WTC11 (cell line): ENCODE measurements at regions not wholly inside any gene's neighbourhood (a gene's known extent, or its start where the extent isn't known, plus 50 kb on each side); places are given as distances from the start of the nearest gene placed in this dataset.

ENCODE experiments used
- ATAC-seq: fragments of 200-7000 bp; cut with Tn5 transposase; 2 replicates; pipeline ENCODE4 v1.10.0; 2021; ENCODE audit warnings: mild to moderate bottlenecking, moderate library complexity
- CTCF ChIA-PET: fragments of 300-600 bp; sonication (Branson Sonifier 250); formaldehyde crosslinking; loops from one replicate; lab custom pipeline; 2021; ENCODE audit warnings: antibody characterized with exemption; lab: Charles Lee
- POLR2A ChIA-PET: fragments of 350-600 bp; sonication (Branson Sonifier 250); formaldehyde crosslinking; loops from one replicate; lab custom pipeline; 2021; ENCODE audit warnings: antibody characterized with exemption; lab: Charles Lee
- DNase-seq: peaks from one replicate; pipeline ENCODE4 v3.0.0; 2021; ENCODE audit warnings: low spot score
- H3K27ac Mint-ChIP-seq: 2 replicates; pipeline ENCODE4 v1.8.0; 2021; ENCODE audit warnings: mixed read lengths
- H3K27me3 Mint-ChIP-seq: 2 replicates; pipeline ENCODE4 v1.8.0; 2021; ENCODE audit warnings: low read depth, mild to moderate bottlenecking, moderate library complexity, mixed read lengths
- H3K36me3 Mint-ChIP-seq: 2 replicates; pipeline ENCODE4 v1.8.0; 2021; ENCODE audit warnings: mixed read lengths
- H3K4me1 Mint-ChIP-seq: 2 replicates; pipeline ENCODE4 v1.8.0; 2022; ENCODE audit warnings: mixed read lengths
- H3K4me3 Mint-ChIP-seq: 2 replicates; pipeline ENCODE4 v1.8.0; 2021; ENCODE audit warnings: mild to moderate bottlenecking, moderate library complexity, mixed read lengths
- H3K9me3 Mint-ChIP-seq: 2 replicates; pipeline ENCODE4 v1.8.0; 2021; ENCODE audit warnings: mixed read lengths
- AFF4 ChIP-seq: sonication (generic); formaldehyde crosslinking; IDR thresholded peaks from 2 replicates; pipeline ENCODE4 v1.8.1; 2023; ENCODE audit warnings: mild to moderate bottlenecking, missing genetic modification reagents, borderline replicate concordance
- ATF1 ChIP-seq: sonication (generic); formaldehyde crosslinking; IDR thresholded peaks from 2 replicates; pipeline ENCODE4 v1.8.1; 2023; ENCODE audit warnings: mild to moderate bottlenecking, moderate library complexity, missing genetic modification reagents
- CBFB ChIP-seq: sonication (generic); formaldehyde crosslinking; IDR thresholded peaks from 2 replicates; pipeline ENCODE4 v1.8.1; 2022; ENCODE audit warnings: mild to moderate bottlenecking, low read depth, missing genetic modification reagents
- FOXJ3 ChIP-seq: sonication (generic); formaldehyde crosslinking; IDR thresholded peaks from 2 replicates; pipeline ENCODE4 v1.9.0; 2021; ENCODE audit warnings: missing genetic modification reagents, mild to moderate bottlenecking, borderline replicate concordance
- GABPB1 ChIP-seq: sonication (generic); formaldehyde crosslinking; IDR thresholded peaks from 2 replicates; pipeline ENCODE4 v1.8.1; 2023; ENCODE audit warnings: mild to moderate bottlenecking, missing genetic modification reagents
- IRF1 ChIP-seq: sonication (generic); formaldehyde crosslinking; IDR thresholded peaks from 2 replicates; pipeline ENCODE4 v1.8.0; 2023; ENCODE audit warnings: missing genetic modification reagents
- MYBL2 ChIP-seq: sonication (generic); formaldehyde crosslinking; IDR thresholded peaks from 2 replicates; pipeline ENCODE4 v1.8.1; 2023; ENCODE audit warnings: mild to moderate bottlenecking, moderate library complexity, missing genetic modification reagents
- PRDM15 ChIP-seq: sonication (generic); formaldehyde crosslinking; IDR thresholded peaks from 2 replicates; pipeline ENCODE4 v1.8.0; 2022; ENCODE audit warnings: missing genetic modification reagents
- PRRX2 ChIP-seq: fragments of 250-450 bp; sonication (Bioruptor Pico); IDR thresholded peaks from 2 replicates; pipeline ENCODE4 v1.8.0; 2021; ENCODE audit warnings: mild to moderate bottlenecking
- TEAD1 ChIP-seq: sonication (generic); formaldehyde crosslinking; IDR thresholded peaks from 2 replicates; pipeline ENCODE4 v1.8.0; 2022; ENCODE audit warnings: mild to moderate bottlenecking, missing genetic modification reagents
- ZBTB43 ChIP-seq: sonication (generic); formaldehyde crosslinking; IDR thresholded peaks from 2 replicates; pipeline ENCODE4 v1.8.1; 2023; ENCODE audit warnings: mild to moderate bottlenecking, missing genetic modification reagents
- ZNF121 ChIP-seq: sonication (generic); formaldehyde crosslinking; IDR thresholded peaks from 2 replicates; pipeline ENCODE4 v1.8.0; 2023; ENCODE audit warnings: missing genetic modification reagents
- ZNF138 ChIP-seq: sonication (generic); formaldehyde crosslinking; conservative IDR thresholded peaks from 2 replicates; pipeline ENCODE4 v1.8.1; 2022; ENCODE audit warnings: mild to moderate bottlenecking, moderate library complexity, missing genetic modification reagents
- ZNF317 ChIP-seq: sonication (generic); formaldehyde crosslinking; IDR thresholded peaks from 2 replicates; pipeline ENCODE4 v1.8.1; 2023; ENCODE audit warnings: low read depth, mild to moderate bottlenecking, moderate library complexity, missing genetic modification reagents, borderline replicate concordance
- TF ChIP-seq, protein P1 (sequence below): sonication (generic); formaldehyde crosslinking; IDR thresholded peaks from 2 replicates; pipeline ENCODE4 v1.8.1; 2022; ENCODE audit warnings: missing genetic modification reagents, borderline replicate concordance
- TF ChIP-seq, protein P2 (sequence below): fragments of 250-450 bp; sonication (Bioruptor Pico); conservative IDR thresholded peaks from 2 replicates; pipeline ENCODE4 v1.9.0; 2021; ENCODE audit warnings: mild to moderate bottlenecking
- TF ChIP-seq, protein P3 (sequence below): fragments of 250-450 bp; sonication (Bioruptor Pico); IDR thresholded peaks from 2 replicates; pipeline ENCODE4 v1.9.0; 2021; ENCODE audit warnings: mild to moderate bottlenecking
- TF ChIP-seq, protein P4 (sequence below): fragments of 250-450 bp; sonication (Bioruptor Pico); IDR thresholded peaks from 2 replicates; pipeline ENCODE4 v1.9.0; 2021; ENCODE audit warnings: mild to moderate bottlenecking

DNA sequence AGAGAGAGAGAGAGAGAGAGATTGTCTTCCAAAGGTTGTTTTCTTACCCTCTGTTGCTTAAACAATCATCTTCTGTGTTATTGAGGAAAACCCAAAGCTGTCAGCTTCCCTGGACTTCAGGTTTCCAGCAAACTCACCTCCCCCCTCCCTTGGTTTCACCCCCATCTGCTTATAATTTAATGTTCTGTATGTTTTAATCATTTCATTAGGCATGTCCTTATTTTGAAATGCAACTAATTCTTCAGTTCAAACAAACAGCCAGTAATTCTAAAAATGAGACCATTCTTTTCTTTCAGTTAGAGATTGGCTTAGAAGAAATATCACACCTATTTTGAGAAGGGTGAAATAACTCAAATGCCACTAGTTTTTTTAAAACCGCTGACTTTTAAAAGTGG is 102.9 kb downstream of the FAM204A start (continued):
- TF ChIP-seq, protein P1, sequence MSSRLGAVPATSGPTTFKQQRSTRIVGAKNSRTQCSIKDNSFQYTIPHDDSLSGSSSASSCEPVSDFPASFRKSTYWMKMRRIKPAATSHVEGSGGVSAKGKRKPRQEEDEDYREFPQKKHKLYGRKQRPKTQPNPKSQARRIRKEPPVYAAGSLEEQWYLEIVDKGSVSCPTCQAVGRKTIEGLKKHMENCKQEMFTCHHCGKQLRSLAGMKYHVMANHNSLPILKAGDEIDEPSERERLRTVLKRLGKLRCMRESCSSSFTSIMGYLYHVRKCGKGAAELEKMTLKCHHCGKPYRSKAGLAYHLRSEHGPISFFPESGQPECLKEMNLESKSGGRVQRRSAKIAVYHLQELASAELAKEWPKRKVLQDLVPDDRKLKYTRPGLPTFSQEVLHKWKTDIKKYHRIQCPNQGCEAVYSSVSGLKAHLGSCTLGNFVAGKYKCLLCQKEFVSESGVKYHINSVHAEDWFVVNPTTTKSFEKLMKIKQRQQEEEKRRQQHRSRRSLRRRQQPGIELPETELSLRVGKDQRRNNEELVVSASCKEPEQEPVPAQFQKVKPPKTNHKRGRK (CRISPR knock-in tag): no peak

DNA sequence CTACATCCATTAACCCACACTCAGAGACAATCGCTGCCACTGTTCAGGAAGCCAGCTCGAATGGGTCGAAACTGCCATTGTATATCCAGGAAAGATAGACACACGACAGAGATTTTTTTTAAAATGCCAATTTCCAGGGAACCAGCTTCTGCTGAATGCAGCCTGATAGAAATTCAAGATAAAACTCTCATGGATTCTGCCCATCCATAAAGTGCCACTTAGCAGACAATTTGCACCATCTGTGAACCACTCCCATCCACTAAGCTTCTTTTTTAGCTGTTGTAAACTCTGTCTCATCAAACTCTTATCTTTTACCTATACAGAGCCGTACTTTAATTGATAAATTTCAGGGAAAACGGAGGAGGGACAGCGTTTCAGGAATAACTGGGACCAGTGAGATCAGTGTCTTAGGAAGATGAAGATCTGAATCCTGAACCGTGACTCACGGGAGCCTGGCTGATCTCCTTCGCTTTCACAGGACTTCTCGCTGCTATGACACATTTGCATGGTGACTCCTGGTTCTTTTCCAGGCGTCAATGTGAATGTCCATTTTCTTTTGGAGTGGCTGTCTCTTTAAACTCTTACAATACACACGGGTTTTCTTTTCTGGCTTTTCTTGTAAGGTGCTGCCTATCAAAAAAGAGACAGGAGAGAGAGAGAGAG is 103.4 kb downstream of the FAM204A start:
- H3K9me3 Mint-ChIP-seq: no peaks in the 10 kb centered on the region
- CTCF ChIA-PET: no interaction called here
- no peaks in the 10 kb centered on the region for H3K36me3 Mint-ChIP-seq
- ATAC-seq: no peak
- H3K27me3 Mint-ChIP-seq: peaks cover 26% of the 10 kb centered on the region
- TF ChIP-seq CBFB (CRISPR knock-in tag): no peak
- no peak for TF ChIP-seq ATF1 (CRISPR knock-in tag)
- TF ChIP-seq ZNF317 (CRISPR knock-in tag): no peak
- no peak for TF ChIP-seq IRF1 (CRISPR knock-in tag)
- TF ChIP-seq ZBTB43 (CRISPR knock-in tag): no peak
- no peak for TF ChIP-seq GABPB1 (CRISPR knock-in tag)
- TF ChIP-seq, protein P2, sequence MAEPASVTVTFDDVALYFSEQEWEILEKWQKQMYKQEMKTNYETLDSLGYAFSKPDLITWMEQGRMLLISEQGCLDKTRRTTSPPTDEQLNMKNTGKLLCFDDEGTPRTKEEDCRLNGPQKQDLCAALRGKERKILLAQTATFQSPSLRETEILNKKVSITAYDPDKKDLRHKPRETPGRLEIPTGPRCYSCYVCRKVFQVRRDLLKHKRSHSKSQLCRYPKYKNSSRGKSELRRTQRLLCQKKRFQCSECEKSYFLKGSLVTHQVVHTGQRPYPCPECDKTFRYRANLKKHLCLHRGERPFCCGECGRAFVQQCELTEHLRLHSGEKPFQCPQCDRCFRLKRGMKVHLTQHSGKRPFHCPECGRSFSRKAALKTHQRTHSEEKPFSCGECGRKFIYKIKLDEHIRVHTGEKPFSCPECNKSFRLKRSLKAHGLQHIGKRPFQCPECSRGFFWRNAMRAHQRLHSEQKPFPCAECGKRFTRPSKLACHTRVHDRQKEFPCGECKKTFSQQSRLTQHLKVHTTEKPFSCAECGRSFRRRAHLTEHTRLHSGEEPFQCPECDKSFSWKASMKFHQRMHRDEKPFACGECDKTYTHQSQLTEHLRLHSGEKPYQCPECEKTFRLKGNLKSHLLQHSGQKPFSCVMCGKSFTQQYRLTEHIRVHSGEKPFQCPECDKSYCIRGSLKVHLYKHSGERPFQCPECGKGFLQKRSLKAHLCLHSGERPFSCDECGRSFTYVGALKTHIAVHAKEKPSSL: no peak
- no peak for TF ChIP-seq PRRX2 (CRISPR knock-in tag)
- no peak for TF ChIP-seq TEAD1 (CRISPR knock-in tag)
- TF ChIP-seq FOXJ3: no peak
- TF ChIP-seq, protein P3, sequence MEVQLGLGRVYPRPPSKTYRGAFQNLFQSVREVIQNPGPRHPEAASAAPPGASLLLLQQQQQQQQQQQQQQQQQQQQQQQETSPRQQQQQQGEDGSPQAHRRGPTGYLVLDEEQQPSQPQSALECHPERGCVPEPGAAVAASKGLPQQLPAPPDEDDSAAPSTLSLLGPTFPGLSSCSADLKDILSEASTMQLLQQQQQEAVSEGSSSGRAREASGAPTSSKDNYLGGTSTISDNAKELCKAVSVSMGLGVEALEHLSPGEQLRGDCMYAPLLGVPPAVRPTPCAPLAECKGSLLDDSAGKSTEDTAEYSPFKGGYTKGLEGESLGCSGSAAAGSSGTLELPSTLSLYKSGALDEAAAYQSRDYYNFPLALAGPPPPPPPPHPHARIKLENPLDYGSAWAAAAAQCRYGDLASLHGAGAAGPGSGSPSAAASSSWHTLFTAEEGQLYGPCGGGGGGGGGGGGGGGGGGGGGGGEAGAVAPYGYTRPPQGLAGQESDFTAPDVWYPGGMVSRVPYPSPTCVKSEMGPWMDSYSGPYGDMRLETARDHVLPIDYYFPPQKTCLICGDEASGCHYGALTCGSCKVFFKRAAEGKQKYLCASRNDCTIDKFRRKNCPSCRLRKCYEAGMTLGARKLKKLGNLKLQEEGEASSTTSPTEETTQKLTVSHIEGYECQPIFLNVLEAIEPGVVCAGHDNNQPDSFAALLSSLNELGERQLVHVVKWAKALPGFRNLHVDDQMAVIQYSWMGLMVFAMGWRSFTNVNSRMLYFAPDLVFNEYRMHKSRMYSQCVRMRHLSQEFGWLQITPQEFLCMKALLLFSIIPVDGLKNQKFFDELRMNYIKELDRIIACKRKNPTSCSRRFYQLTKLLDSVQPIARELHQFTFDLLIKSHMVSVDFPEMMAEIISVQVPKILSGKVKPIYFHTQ (CRISPR knock-in tag): no peak
- TF ChIP-seq, protein P4, sequence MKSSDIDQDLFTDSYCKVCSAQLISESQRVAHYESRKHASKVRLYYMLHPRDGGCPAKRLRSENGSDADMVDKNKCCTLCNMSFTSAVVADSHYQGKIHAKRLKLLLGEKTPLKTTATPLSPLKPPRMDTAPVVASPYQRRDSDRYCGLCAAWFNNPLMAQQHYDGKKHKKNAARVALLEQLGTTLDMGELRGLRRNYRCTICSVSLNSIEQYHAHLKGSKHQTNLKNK: no peak
- no peak for TF ChIP-seq AFF4 (CRISPR knock-in tag)
- TF ChIP-seq PRDM15 (CRISPR knock-in tag): no peak
- TF ChIP-seq ZNF121 (CRISPR knock-in tag): no peak
- TF ChIP-seq ZNF138 (CRISPR knock-in tag): no peak
- no peak for TF ChIP-seq MYBL2 (CRISPR knock-in tag)
- POLR2A ChIA-PET: interaction anchor here (0.7 kb wide), 1 partner anchor 796 kb away, joined by 4 read pairs; no protein-coding TSS in a partner anchor
- no peaks in the 10 kb centered on the region for H3K4me1 Mint-ChIP-seq
- no peak for DNase-seq
- no peak overlapping the region for H3K4me3 Mint-ChIP-seq
- H3K27ac Mint-ChIP-seq: no peak overlapping the region
